ENCODE measurements at regions not wholly inside any gene's neighbourhood (a gene's known extent, or its start where the extent isn't known, plus 50 kb on each side); places are given as distances from the start of the nearest gene placed in this dataset.

- TF ChIP-seq ZBTB37 (CRISPR knock-in tag; IDR thresholded peaks at IDR 0.05) (peak; percentile 80), ZNF670 (CRISPR knock-in tag; IDR thresholded peaks at IDR 0.05; ENCODE audit: borderline replicate concordance) (peak; percentile 90), EED (CRISPR knock-in tag; IDR thresholded peaks at IDR 0.05) (peak; percentile 66; the same call in 1 of the 2 replicates), REL (CRISPR knock-in tag; conservative IDR thresholded peaks at IDR 0.05) (0 out of 2 replicates have a peak, but pooled peaks have one; percentile 29), ZNF564 (CRISPR knock-in tag; IDR thresholded peaks at IDR 0.05) (peak; percentile 92; the same call in 1 of the 2 replicates), PCBP1 (IDR thresholded peaks at IDR 0.05; ENCODE audit: borderline replicate concordance, low read depth, low read length) (no peak), RNF2 (conservative IDR thresholded peaks at IDR 0.05; ENCODE audit: low read depth) (0 out of 2 replicates have a peak, but pooled peaks have one; percentile 11), MXD1 (CRISPR knock-in tag; IDR thresholded peaks at IDR 0.05) (peak; percentile 73; the same call in 1 of the 2 replicates), MNT (IDR thresholded peaks at IDR 0.05) (no peak), KMT2B (CRISPR knock-in tag; IDR thresholded peaks at IDR 0.05) (peak; percentile 31; the same call in 1 of the 2 replicates), ZBTB38 (CRISPR knock-in tag; IDR thresholded peaks at IDR 0.05) (peak; percentile 77), RCOR2 (CRISPR knock-in tag; IDR thresholded peaks at IDR 0.05) (peak; percentile 100), YEATS2 (CRISPR knock-in tag; IDR thresholded peaks at IDR 0.05; ENCODE audit: borderline replicate concordance) (peak; percentile 78; the same call in 1 of the 2 replicates), HOMEZ (CRISPR knock-in tag; IDR thresholded peaks at IDR 0.05; ENCODE audit: low read depth) (peak; percentile 94), ZNF839 (CRISPR knock-in tag; IDR thresholded peaks at IDR 0.05; ENCODE audit: borderline replicate concordance) (no peak), ZNF776 (CRISPR knock-in tag; IDR thresholded peaks at IDR 0.05) (peak; percentile 76; the same call in 1 of the 2 replicates), SMAD3 (CRISPR knock-in tag; IDR thresholded peaks at IDR 0.05) (peak; percentile 99), GTF3A (CRISPR knock-in tag; conservative IDR thresholded peaks at IDR 0.05) (peak; percentile 81; the same call in 1 of the 2 replicates), ZNF605 (CRISPR knock-in tag; IDR thresholded peaks at IDR 0.05) (peak; percentile 84; the same call in 1 of the 2 replicates), HDAC6 (IDR thresholded peaks at IDR 0.05; ENCODE audit: low read depth, low read length) (no peak), FOXJ3 (CRISPR knock-in tag; IDR thresholded peaks at IDR 0.05; ENCODE audit: borderline replicate concordance) (peak; percentile 99), PATZ1 (CRISPR knock-in tag; IDR thresholded peaks at IDR 0.05) (peak; percentile 99), FOSL1 (CRISPR knock-in tag; IDR thresholded peaks at IDR 0.05; ENCODE audit: borderline replicate concordance) (peak; percentile 62; the same call in 1 of the 2 replicates)
Observed at GRCh38 chr6:167733740-167734661, 92.7 kb upstream of the AFDN start (continued).
